ENCODE measurements at regions not wholly inside any gene's neighbourhood (a gene's known extent, or its start where the extent isn't known, plus 50 kb on each side); places are given as distances from the start of the nearest gene placed in this dataset.
A peak's percentile ranks its signal among the peaks of the same experiment; 100 is the strongest.

DNA sequence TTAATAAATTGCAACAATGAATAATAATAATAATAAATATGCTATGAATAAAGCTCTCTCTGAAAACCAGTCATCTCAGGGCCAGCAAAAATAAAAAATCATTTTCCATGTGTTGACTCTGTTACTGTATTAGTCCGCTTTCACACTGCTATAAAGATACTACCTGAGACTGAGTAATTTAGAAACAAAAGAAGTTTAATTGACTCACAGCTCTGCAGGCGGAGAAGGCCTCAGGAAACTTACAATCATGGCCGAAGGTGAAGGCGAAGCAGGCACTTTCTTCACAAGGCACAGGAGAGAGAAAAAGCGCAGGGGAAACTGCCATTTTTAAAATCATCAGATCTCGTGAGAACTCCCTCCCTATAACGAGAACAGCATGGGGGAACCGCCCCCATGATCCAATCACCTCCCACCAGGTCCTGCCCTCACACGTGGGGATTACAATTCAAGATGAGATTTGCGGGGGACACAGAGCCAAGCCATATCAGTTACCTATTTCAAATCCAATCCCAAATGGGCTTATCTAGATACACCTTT, 224.1 kb downstream of the IGSF11 start:
- no peak for DNase-seq
- Mint-ChIP-seq H3K27ac (no peak overlapping the region), H3K4me1 (no peaks in the 10 kb centered on the region), H3K9me3 (peaks cover 12% of the 10 kb centered on the region), H3K36me3 (ENCODE audit: low read depth) (no peaks in the 10 kb centered on the region), H3K27me3 (ENCODE audit: low read depth, poor library complexity) (peaks cover 3% of the 10 kb centered on the region), H3K4me3 (no peak overlapping the region)
- TF ChIP-seq CTCF (IDR thresholded peaks at IDR 0.05) = no peak

- Mint-ChIP-seq H3K4me1 (no peaks in the 10 kb centered on the region), H3K27me3 (ENCODE audit: low read depth, poor library complexity) (peaks cover 3% of the 10 kb centered on the region), H3K36me3 (ENCODE audit: low read depth) (no peaks in the 10 kb centered on the region), H3K4me3 (no peak overlapping the region), H3K27ac (no peak overlapping the region), H3K9me3 (peaks cover 12% of the 10 kb centered on the region)
- no peak for DNase-seq
- TF ChIP-seq CTCF (IDR thresholded peaks at IDR 0.05) = no peak
Measured at GRCh38 chr3:118811236-118811732, 223.4 kb downstream of the IGSF11 start.

DNA sequence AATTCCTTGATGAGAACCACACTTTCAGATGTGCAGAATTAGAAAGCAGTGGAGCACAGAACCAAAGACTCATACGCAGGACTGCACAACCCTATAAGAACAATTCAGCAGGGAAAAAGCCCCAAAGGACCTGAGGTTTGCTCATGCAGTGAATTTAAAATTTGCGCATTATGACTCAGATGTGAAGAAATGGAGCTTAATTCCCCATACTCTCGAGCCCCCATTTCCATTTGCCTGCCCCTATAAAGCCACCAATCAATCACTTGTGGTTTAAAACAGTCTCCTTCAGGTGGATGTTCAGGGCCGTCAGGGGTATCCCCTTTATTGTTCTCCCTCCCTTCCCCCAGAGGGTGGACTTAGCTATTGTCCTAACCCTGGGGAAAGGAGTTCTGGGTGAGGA, 221.2 kb downstream of the IGSF11 start:
- H3K27me3 Mint-ChIP-seq (ENCODE audit: low read depth, poor library complexity) = peaks cover 3% of the 10 kb centered on the region
- no peak overlapping the region for H3K27ac Mint-ChIP-seq
- DNase-seq = no peak
- peaks cover 3% of the 10 kb centered on the region for H3K9me3 Mint-ChIP-seq
- peaks cover 9% of the 10 kb centered on the region for H3K4me1 Mint-ChIP-seq
- H3K4me3 Mint-ChIP-seq = no peak overlapping the region
- no peak for TF ChIP-seq CTCF (IDR thresholded peaks at IDR 0.05)
- H3K36me3 Mint-ChIP-seq (ENCODE audit: low read depth) = no peaks in the 10 kb centered on the region

GRCh38 chr3:118817748-118818165, 216.9 kb downstream of the IGSF11 start:
- peak; percentile 88 for TF ChIP-seq CTCF (IDR thresholded peaks at IDR 0.05)
- peak; percentile 55 for DNase-seq
- Mint-ChIP-seq H3K4me3 (no peak overlapping the region), H3K27me3 (ENCODE audit: low read depth, poor library complexity) (peaks cover 3% of the 10 kb centered on the region), H3K27ac (no peak overlapping the region), H3K4me1 (peaks cover 9% of the 10 kb centered on the region), H3K9me3 (peaks cover 3% of the 10 kb centered on the region), H3K36me3 (ENCODE audit: low read depth) (no peaks in the 10 kb centered on the region)

GRCh38 chr3:118818386-118818785, 216.3 kb downstream of the IGSF11 start:
- Mint-ChIP-seq H3K36me3 (ENCODE audit: low read depth) (no peaks in the 10 kb centered on the region), H3K27me3 (ENCODE audit: low read depth, poor library complexity) (peaks cover 3% of the 10 kb centered on the region), H3K27ac (no peak overlapping the region), H3K4me1 (peaks cover 9% of the 10 kb centered on the region), H3K4me3 (no peak overlapping the region), H3K9me3 (peaks cover 3% of the 10 kb centered on the region)
- no peak for DNase-seq
- TF ChIP-seq CTCF (IDR thresholded peaks at IDR 0.05) = no peak

DNA sequence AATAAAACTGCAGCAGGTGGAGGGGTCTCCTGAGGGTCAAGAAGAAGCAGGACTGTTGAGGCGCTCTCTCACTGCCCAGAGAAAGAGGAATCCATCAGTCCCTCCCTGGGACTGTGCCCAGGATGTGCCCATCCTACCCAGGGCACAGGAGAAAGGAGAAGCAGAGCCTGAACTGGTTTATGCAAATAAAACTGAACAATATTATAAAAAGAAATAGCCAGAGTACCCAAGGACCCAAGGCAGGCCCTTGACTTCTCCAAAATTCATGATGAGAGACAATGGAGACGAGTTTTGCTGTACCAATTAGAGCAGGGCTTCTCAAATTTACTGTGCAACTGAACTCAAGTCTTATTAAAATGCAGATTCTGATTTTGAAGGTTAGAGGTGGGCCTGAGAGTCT, 211.0 kb downstream of the IGSF11 start:
- no peaks in the 10 kb centered on the region for H3K4me1 Mint-ChIP-seq
- no peak overlapping the region for H3K4me3 Mint-ChIP-seq
- no peak for TF ChIP-seq CTCF (IDR thresholded peaks at IDR 0.05)
- H3K27me3 Mint-ChIP-seq (ENCODE audit: low read depth, poor library complexity) = peaks cover 8% of the 10 kb centered on the region
- no peak for DNase-seq
- no peaks in the 10 kb centered on the region for H3K9me3 Mint-ChIP-seq
- H3K36me3 Mint-ChIP-seq (ENCODE audit: low read depth) = no peaks in the 10 kb centered on the region
- no peak overlapping the region for H3K27ac Mint-ChIP-seq

All from nephron progenitor cell (in vitro differentiated cells).